Kidney epithelial cell (primary cell): ENCODE measurements at regions not wholly inside any gene's neighbourhood (a gene's known extent, or its start where the extent isn't known, plus 50 kb on each side); places are given as distances from the start of the nearest gene placed in this dataset.
A peak's percentile ranks its signal among the peaks of the same experiment; 100 is the strongest.

ENCODE experiments used
- DNase-seq: peaks from one replicate; pipeline ENCODE4 v3.0.0-alpha.2; 2010; ENCODE audit warnings: low read depth
- H3K27me3 ChIP-seq: 2 replicates; pipeline ENCODE4 v1.6.0; 2011; ENCODE audit warnings: low read length; ENCODE audit not compliant: control insufficient read depth, insufficient read depth
- H3K36me3 ChIP-seq: 2 replicates; pipeline ENCODE4 v1.5.1; 2011; ENCODE audit warnings: low read length; ENCODE audit not compliant: control insufficient read depth, insufficient read depth
- H3K4me3 ChIP-seq: 2 replicates; pipeline ENCODE4 v1.5.1; 2011; ENCODE audit warnings: low read depth, mild to moderate bottlenecking, control low read depth, low read length
- CTCF ChIP-seq: IDR thresholded peaks from 2 replicates; pipeline ENCODE4 v1.5.1; 2011; ENCODE audit warnings: mild to moderate bottlenecking, moderate library complexity, low read length, control low read depth, inconsistent platforms; ENCODE audit not compliant: insufficient read depth, poor library complexity, severe bottlenecking

- no peak overlapping the region for H3K4me3 ChIP-seq
- H3K36me3 ChIP-seq: no peaks in the 10 kb centered on the region
- TF ChIP-seq CTCF: no peak
- DNase-seq: no peak
- no peaks in the 10 kb centered on the region for H3K27me3 ChIP-seq
Observed at GRCh38 chr6:3997177-3997770, 81.7 kb downstream of the FAM217A start.

GRCh38 chr6:3999800-4000661 lies 78.9 kb downstream of the FAM217A start:
- H3K27me3 ChIP-seq: no peaks in the 10 kb centered on the region
- no peak for DNase-seq
- no peak for TF ChIP-seq CTCF
- no peak overlapping the region for H3K4me3 ChIP-seq
- no peaks in the 10 kb centered on the region for H3K36me3 ChIP-seq

GRCh38 chr6:4004249-4004648 lies 74.7 kb downstream of the FAM217A start:
- Histone ChIP-seq H3K36me3 (no peaks in the 10 kb centered on the region), H3K27me3 (no peaks in the 10 kb centered on the region), H3K4me3 (no peak overlapping the region)
- TF ChIP-seq CTCF: no peak
- no peak for DNase-seq

GRCh38 chr6:4008324-4009047 lies 70.5 kb downstream of the FAM217A start:
- Histone ChIP-seq H3K4me3 (no peak overlapping the region), H3K27me3 (no peaks in the 10 kb centered on the region), H3K36me3 (no peaks in the 10 kb centered on the region)
- TF ChIP-seq CTCF: peak; percentile 43
- peak; percentile 43 for DNase-seq

GRCh38 chr6:4009486-4009885 lies 69.5 kb downstream of the FAM217A start:
- TF ChIP-seq CTCF: no peak
- Histone ChIP-seq H3K4me3 (no peak overlapping the region), H3K36me3 (no peaks in the 10 kb centered on the region), H3K27me3 (no peaks in the 10 kb centered on the region)
- DNase-seq: no peak
